Adipocyte (in vitro differentiated cells): ENCODE measurements at regions not wholly inside any gene's neighbourhood (a gene's known extent, or its start where the extent isn't known, plus 50 kb on each side); places are given as distances from the start of the nearest gene placed in this dataset.
"Not testable (repeated sequence)": the region's sequence is repeated elsewhere in the genome, so short reads cannot be mapped to it uniquely, and the experiment has no call there.

ENCODE experiments used
- DNase-seq: peaks from one replicate; pipeline ENCODE4 v3.0.0-alpha.2; 2015; ENCODE audit warnings: low read depth
- H3K27me3 ChIP-seq: replicated peaks from 2 replicates; pipeline ENCODE4 v1.7.0; 2013; ENCODE audit warnings: mild to moderate bottlenecking, low read length, moderate library complexity; ENCODE audit not compliant: control insufficient read depth, insufficient read depth
- H3K36me3 ChIP-seq: 2 replicates; pipeline ENCODE4 v1.7.0; 2013; ENCODE audit warnings: low read length, mild to moderate bottlenecking, moderate library complexity; ENCODE audit not compliant: control insufficient read depth, insufficient read depth, severe bottlenecking
- H3K4me1 ChIP-seq: 2 replicates; pipeline ENCODE4 v1.7.0; 2013; ENCODE audit warnings: mild to moderate bottlenecking, low read length, moderate library complexity; ENCODE audit not compliant: control insufficient read depth, insufficient read depth
- H3K4me3 ChIP-seq: 2 replicates; pipeline ENCODE4 v1.7.0; 2013; ENCODE audit warnings: mild to moderate bottlenecking, low read length, moderate library complexity
- H3K9ac ChIP-seq: 2 replicates; pipeline ENCODE4 v1.7.0; 2013; ENCODE audit warnings: mild to moderate bottlenecking, low read length, moderate library complexity
- H3K9me3 ChIP-seq: 2 replicates; pipeline ENCODE4 v1.7.0; 2013; ENCODE audit warnings: mild to moderate bottlenecking, low read length, moderate library complexity; ENCODE audit not compliant: control insufficient read depth

- not testable (repeated sequence) for H3K36me3 ChIP-seq, H3K9me3 ChIP-seq, DNase-seq, H3K27me3 ChIP-seq, H3K9ac ChIP-seq, H3K4me3 ChIP-seq
- peaks cover 12% of the 10 kb centered on the region for H3K4me1 ChIP-seq
Observed at GRCh38 chr7:76117306-76117991, 69.5 kb downstream of the MDH2 start.

- not testable (repeated sequence) for H3K9me3 ChIP-seq, H3K36me3 ChIP-seq
Observed at GRCh38 chr7:76118253-76119036, 70.5 kb downstream of the MDH2 start.

GRCh38 chr7:76121044-76121443 is 73.1 kb downstream of the MDH2 start:
- Histone ChIP-seq H3K27me3 (no peaks in the 10 kb centered on the region), H3K9ac (no peak overlapping the region), H3K4me3 (no peak overlapping the region), H3K36me3 (no peaks in the 10 kb centered on the region), H3K4me1 (peaks cover 12% of the 10 kb centered on the region), H3K9me3 (no peaks in the 10 kb centered on the region)
- no peak for DNase-seq

More at GRCh38 chr7:76118253-76119036, 70.5 kb downstream of the MDH2 start:
- H3K9ac ChIP-seq, DNase-seq, H3K4me3 ChIP-seq, H3K27me3 ChIP-seq: not testable (repeated sequence)
- H3K4me1 ChIP-seq = peaks cover 12% of the 10 kb centered on the region

GRCh38 chr7:76122516-76123239 is 74.8 kb downstream of the MDH2 start:
- Histone ChIP-seq H3K4me1 (peaks cover 7% of the 10 kb centered on the region), H3K27me3 (no peaks in the 10 kb centered on the region), H3K36me3 (no peaks in the 10 kb centered on the region), H3K9ac (no peak overlapping the region), H3K9me3 (no peaks in the 10 kb centered on the region), H3K4me3 (no peak overlapping the region)
- no peak for DNase-seq

- DNase-seq = no peak
- peaks cover 1% of the 10 kb centered on the region for H3K4me1 ChIP-seq
- no peaks in the 10 kb centered on the region for H3K36me3 ChIP-seq
- H3K27me3 ChIP-seq = no peaks in the 10 kb centered on the region
- H3K9me3 ChIP-seq = no peaks in the 10 kb centered on the region
- no peak overlapping the region for H3K4me3 ChIP-seq
- no peak overlapping the region for H3K9ac ChIP-seq
Observed at GRCh38 chr7:76123316-76123715, 75.4 kb downstream of the MDH2 start.

- Histone ChIP-seq H3K4me1 (no peaks in the 10 kb centered on the region), H3K9ac (no peak overlapping the region), H3K4me3 (no peak overlapping the region), H3K36me3 (no peaks in the 10 kb centered on the region), H3K27me3 (no peaks in the 10 kb centered on the region), H3K9me3 (no peaks in the 10 kb centered on the region)
- no peak for DNase-seq
Observed at GRCh38 chr7:76125560-76125959, 76.1 kb upstream of the SRRM3 start.

- DNase-seq = no peak
- H3K36me3 ChIP-seq = no peaks in the 10 kb centered on the region
- H3K4me1 ChIP-seq = no peaks in the 10 kb centered on the region
- H3K9ac ChIP-seq = no peak overlapping the region
- no peaks in the 10 kb centered on the region for H3K9me3 ChIP-seq
- H3K4me3 ChIP-seq = no peak overlapping the region
- no peaks in the 10 kb centered on the region for H3K27me3 ChIP-seq
Observed at GRCh38 chr7:76126632-76127031, 75.1 kb upstream of the SRRM3 start.

- Histone ChIP-seq H3K9ac (no peak overlapping the region), H3K4me1 (no peaks in the 10 kb centered on the region), H3K4me3 (no peak overlapping the region), H3K36me3 (no peaks in the 10 kb centered on the region), H3K9me3 (no peaks in the 10 kb centered on the region), H3K27me3 (peaks cover 3% of the 10 kb centered on the region)
- no peak for DNase-seq
Observed at GRCh38 chr7:76129366-76129765, 72.3 kb upstream of the SRRM3 start.

- Histone ChIP-seq H3K4me3 (no peak overlapping the region), H3K27me3 (peaks cover 3% of the 10 kb centered on the region), H3K9ac (no peak overlapping the region), H3K9me3 (no peaks in the 10 kb centered on the region), H3K4me1 (no peaks in the 10 kb centered on the region), H3K36me3 (no peaks in the 10 kb centered on the region)
- no peak for DNase-seq
Observed at GRCh38 chr7:76129836-76130235, 71.9 kb upstream of the SRRM3 start.

- H3K27me3 ChIP-seq, H3K4me1 ChIP-seq, H3K4me3 ChIP-seq, H3K9me3 ChIP-seq, H3K9ac ChIP-seq, H3K36me3 ChIP-seq: not testable (repeated sequence)
- peak; percentile 56 for DNase-seq
Observed at GRCh38 chr7:76130661-76131060, 71.0 kb upstream of the SRRM3 start.

GRCh38 chr7:76131887-76132286 is 69.8 kb upstream of the SRRM3 start:
- H3K9me3 ChIP-seq, H3K4me3 ChIP-seq, H3K27me3 ChIP-seq, DNase-seq, H3K9ac ChIP-seq, H3K4me1 ChIP-seq, H3K36me3 ChIP-seq: not testable (repeated sequence)
